AG09309 (cell line): ENCODE measurements at regions not wholly inside any gene's neighbourhood (a gene's known extent, or its start where the extent isn't known, plus 50 kb on each side); places are given as distances from the start of the nearest gene placed in this dataset.

Experiments used
- DNase-seq: peaks from one replicate; pipeline ENCODE4 v3.0.0-alpha.2; 2010; ENCODE audit warnings: low read depth
- H3K4me3 ChIP-seq: 2 replicates; pipeline ENCODE4 v1.5.1; 2011; ENCODE audit warnings: mild to moderate bottlenecking, low read depth, low read length, moderate library complexity; ENCODE audit not compliant: control insufficient read depth
- CTCF ChIP-seq: IDR thresholded peaks from 2 replicates; pipeline ENCODE4 v1.5.1; 2011; ENCODE audit warnings: mild to moderate bottlenecking, low read depth, low read length, inconsistent platforms; ENCODE audit not compliant: insufficient read depth, control insufficient read depth; ENCODE audit errors: missing control alignments

- no peak for DNase-seq
- no peak for TF ChIP-seq CTCF
- no peak overlapping the region for H3K4me3 ChIP-seq
Observed at GRCh38 chr4:115607311-115607710, 493.9 kb upstream of the NDST4 start.

GRCh38 chr4:115596265-115597001 is 483.0 kb upstream of the NDST4 start:
- H3K4me3 ChIP-seq: no peak overlapping the region
- DNase-seq: no peak
- no peak for TF ChIP-seq CTCF

- no peak for TF ChIP-seq CTCF
- no peak overlapping the region for H3K4me3 ChIP-seq
- DNase-seq: no peak
Observed at GRCh38 chr4:115580901-115581300, 467.5 kb upstream of the NDST4 start.

- no peak for TF ChIP-seq CTCF
- no peak overlapping the region for H3K4me3 ChIP-seq
- no peak for DNase-seq
Observed at GRCh38 chr4:115575851-115576250, 462.4 kb upstream of the NDST4 start.

GRCh38 chr4:115562506-115562905 is 449.1 kb upstream of the NDST4 start:
- no peak for DNase-seq
- no peak for TF ChIP-seq CTCF
- no peak overlapping the region for H3K4me3 ChIP-seq

GRCh38 chr4:115548123-115548522 is 434.7 kb upstream of the NDST4 start:
- no peak overlapping the region for H3K4me3 ChIP-seq
- TF ChIP-seq CTCF: no peak
- no peak for DNase-seq
